IPS-20b (cell line): ENCODE measurements at regions not wholly inside any gene's neighbourhood (a gene's known extent, or its start where the extent isn't known, plus 50 kb on each side); places are given as distances from the start of the nearest gene placed in this dataset.

Experiments
- H3K27ac ChIP-seq: one replicate; pipeline ENCODE4 v1.5.1; 2013; ENCODE audit warnings: low read length
- H3K27me3 ChIP-seq: 2 replicates; pipeline ENCODE4 v1.6.1; 2013; ENCODE audit warnings: mild to moderate bottlenecking, low read length, inconsistent platforms; ENCODE audit not compliant: insufficient read depth
- H3K36me3 ChIP-seq: 2 replicates; pipeline ENCODE4 v1.6.1; 2013; ENCODE audit warnings: low read depth, mild to moderate bottlenecking, inconsistent platforms, low read length, moderate library complexity; ENCODE audit not compliant: insufficient read depth
- H3K4me1 ChIP-seq: 2 replicates; pipeline ENCODE4 v1.6.1; 2013; ENCODE audit warnings: mild to moderate bottlenecking, control low read depth, inconsistent platforms, low read length, moderate library complexity; ENCODE audit not compliant: insufficient read depth
- H3K4me3 ChIP-seq: 2 replicates; pipeline ENCODE4 v1.5.1; 2013; ENCODE audit warnings: mild to moderate bottlenecking, low read length, inconsistent platforms
- H3K9ac ChIP-seq: 2 replicates; pipeline ENCODE4 v1.6.1; 2013; ENCODE audit warnings: low read depth, mild to moderate bottlenecking, inconsistent platforms, low read length, moderate library complexity
- H3K9me3 ChIP-seq: 2 replicates; pipeline ENCODE4 v1.6.1; 2013; ENCODE audit warnings: mild to moderate bottlenecking, low read depth, low read length, inconsistent platforms; ENCODE audit not compliant: insufficient read depth

DNA sequence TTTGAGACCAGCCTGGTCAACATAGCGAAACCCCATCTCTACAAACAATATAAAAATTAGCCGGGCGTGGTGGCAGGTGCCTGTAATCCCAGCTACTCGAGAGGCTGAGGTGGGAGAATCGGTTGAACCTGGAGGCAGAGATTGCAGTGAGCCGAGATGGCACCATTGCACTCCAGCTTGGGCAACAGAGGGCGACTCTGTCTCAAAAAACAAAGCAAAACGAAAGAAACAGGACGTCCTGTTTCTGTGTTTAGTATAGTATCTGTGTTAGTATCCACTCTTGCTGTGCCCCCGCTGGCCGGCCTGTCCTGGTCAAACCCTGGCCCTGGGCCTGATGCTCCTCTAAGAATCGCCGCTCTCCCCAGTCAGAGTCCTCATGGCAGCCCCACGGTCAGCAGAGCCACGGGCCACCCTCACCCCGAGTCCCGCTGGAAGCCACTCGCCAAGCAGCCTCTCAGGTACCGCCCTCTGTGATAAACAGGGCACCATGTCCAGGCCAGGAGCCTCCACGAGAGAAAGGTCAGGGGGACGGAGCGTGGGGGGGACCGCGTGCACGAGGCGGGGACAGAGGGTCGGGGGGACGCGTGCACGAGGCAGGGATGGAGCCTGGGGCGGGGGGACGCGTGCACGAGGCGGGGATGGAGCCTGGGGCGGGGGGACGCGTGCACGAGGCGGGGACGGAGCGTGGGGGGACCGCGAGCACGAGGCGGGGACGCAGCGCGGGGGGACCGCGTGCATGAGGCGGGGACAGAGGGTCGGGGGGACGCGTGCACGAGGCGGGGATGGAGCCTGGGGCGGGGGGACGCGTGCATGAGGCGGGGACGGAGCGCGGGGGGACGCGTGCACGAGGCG is 384.5 kb downstream of the SMOC2 start:
- H3K27ac ChIP-seq = no peak overlapping the region
- no peaks in the 10 kb centered on the region for H3K9me3 ChIP-seq
- H3K9ac ChIP-seq = no peak overlapping the region
- no peak overlapping the region for H3K4me3 ChIP-seq
- no peaks in the 10 kb centered on the region for H3K27me3 ChIP-seq
- peaks cover 1% of the 10 kb centered on the region; the same call in 1 of the 2 replicates for H3K4me1 ChIP-seq
- H3K36me3 ChIP-seq = no peaks in the 10 kb centered on the region

DNA sequence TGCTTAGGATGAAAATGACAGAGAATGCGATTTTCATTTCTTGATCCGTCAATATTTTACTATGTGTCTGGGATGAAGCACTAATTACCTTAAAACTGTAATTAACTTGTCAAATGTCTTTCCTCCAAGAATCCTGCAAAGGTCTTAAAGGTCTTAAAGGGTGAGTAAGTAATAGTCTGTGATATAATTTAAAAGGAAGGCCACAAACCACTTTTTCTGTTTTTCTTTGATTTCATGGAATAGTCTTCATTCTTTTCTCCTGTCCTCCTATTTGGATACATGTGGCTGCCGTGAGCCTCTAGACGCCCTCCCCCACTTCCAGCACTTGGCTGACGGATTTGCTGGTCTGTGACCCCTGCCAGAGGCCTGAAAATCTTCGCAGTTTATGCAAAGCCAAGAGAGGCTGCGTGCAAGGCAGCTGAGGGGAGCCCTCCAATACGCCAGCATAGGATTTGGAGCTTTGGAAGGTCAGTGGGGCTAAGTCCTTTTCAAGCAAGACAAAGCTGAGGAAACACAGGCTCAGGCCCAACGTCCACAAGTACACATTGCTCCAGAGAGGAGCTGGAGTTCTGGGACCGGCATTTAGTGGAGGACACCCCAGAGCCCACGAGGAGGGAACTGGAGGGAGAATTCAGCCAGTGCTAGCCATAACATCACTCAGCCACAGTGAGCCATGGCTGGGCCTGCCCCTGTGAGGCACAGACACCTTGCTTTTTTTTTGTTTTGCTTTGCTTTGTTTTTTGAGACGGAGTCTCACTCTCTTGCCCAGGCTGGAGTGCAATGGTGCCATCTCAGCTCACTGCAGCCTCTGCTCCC is 382.6 kb downstream of the SMOC2 start:
- Histone ChIP-seq H3K9ac (no peak overlapping the region), H3K36me3 (no peaks in the 10 kb centered on the region), H3K9me3 (no peaks in the 10 kb centered on the region), H3K4me1 (no peaks in the 10 kb centered on the region), H3K4me3 (no peak overlapping the region), H3K27me3 (no peaks in the 10 kb centered on the region), H3K27ac (no peak overlapping the region)

DNA sequence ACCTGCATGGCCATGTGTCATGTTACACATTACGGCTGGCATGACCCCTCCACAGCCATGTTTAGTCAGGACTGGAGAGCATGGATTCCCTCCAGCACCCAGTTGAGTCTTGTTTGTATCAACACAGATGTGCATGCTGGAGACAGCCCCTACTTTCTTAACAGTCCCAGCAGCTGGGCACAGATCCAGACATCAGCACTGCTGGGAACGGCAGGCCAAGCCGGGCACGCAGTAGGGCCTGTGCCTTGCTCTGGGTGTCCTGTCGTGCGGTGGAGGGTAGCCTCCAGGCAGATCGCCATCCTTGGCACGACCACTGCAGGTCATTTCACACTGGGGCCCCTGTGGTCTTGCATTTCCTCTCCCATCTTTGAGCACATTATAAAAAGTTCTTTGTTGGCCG is 381.4 kb downstream of the SMOC2 start:
- Histone ChIP-seq H3K36me3 (no peaks in the 10 kb centered on the region), H3K9ac (no peak overlapping the region), H3K27me3 (no peaks in the 10 kb centered on the region), H3K4me1 (no peaks in the 10 kb centered on the region), H3K27ac (no peak overlapping the region), H3K9me3 (no peaks in the 10 kb centered on the region; the same call in 1 of the 2 replicates), H3K4me3 (no peak overlapping the region)

DNA sequence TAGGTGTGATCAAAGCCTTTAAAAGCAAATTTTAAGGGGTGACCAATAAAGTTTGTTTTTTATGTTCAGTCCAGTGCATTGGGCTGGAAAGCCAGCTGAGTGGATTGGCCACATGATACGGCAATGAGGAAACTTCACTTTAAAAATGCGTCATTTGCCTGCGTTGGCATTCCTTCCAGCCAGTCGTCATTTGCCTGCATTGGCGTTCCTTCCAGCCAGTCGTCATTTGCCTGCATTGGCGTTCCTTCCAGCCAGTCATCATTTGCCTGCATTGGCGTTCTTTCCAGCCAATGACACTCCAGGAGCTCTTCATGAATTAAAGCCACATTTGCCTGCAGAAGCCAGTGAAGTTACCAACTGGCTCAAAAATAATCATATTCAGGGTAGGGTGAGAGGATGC is 378.6 kb downstream of the SMOC2 start:
- no peaks in the 10 kb centered on the region; the same call in 1 of the 2 replicates for H3K9me3 ChIP-seq
- no peak overlapping the region for H3K27ac ChIP-seq
- H3K4me1 ChIP-seq = no peaks in the 10 kb centered on the region
- H3K9ac ChIP-seq = no peak overlapping the region
- no peaks in the 10 kb centered on the region for H3K36me3 ChIP-seq
- no peaks in the 10 kb centered on the region for H3K27me3 ChIP-seq
- H3K4me3 ChIP-seq = no peak overlapping the region

DNA sequence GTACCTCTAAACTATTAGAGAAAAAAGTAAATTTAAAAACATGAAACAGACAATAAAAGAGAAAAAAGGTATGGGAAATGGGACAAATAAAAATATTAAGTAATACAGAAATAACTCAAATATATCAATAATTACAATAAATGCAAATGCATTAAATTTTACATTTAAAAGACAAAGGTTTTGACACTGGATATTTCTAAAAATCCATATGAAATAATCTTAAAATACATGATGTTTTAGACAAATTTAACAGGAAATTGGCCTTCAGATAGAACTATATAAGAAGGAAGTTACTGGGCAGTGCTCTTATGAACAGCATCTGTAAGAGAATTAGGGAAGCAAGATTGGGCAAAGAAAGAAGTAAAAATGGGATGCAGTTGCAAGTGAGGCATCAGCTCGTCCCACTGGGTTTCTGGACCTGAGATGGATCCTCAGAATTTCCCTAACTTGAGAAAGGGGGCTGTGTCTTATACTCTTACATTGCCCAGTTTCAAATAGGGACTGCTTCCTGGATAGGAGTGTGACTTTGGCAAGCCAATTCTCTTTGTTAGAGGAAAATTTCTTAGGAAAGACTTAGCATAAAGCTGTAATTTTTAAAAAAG is 376.7 kb downstream of the SMOC2 start:
- Histone ChIP-seq H3K9me3 (no peaks in the 10 kb centered on the region; the same call in 1 of the 2 replicates), H3K4me3 (no peak overlapping the region), H3K9ac (no peak overlapping the region), H3K27me3 (no peaks in the 10 kb centered on the region), H3K4me1 (no peaks in the 10 kb centered on the region), H3K27ac (no peak overlapping the region), H3K36me3 (no peaks in the 10 kb centered on the region)

DNA sequence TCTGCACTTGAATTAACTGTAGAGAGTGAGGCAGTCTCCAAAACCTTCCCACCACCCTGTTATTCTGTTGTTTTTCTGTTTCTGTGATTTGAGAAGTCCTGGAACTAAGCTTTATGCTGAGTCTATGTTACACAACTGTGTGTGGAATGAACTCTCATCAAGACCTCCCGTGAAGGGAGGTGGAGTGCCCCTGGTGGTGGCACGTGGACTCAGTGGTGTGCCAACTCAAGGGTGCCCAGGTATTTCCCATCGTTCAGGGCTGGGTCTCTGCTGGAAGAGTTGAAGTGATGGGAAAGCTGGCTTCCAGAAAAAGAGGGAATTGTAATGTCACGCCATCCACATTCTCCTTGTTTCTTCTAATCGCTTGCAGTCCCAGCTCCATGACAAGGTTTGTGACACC is 374.2 kb downstream of the SMOC2 start:
- Histone ChIP-seq H3K9me3 (no peaks in the 10 kb centered on the region; the same call in 1 of the 2 replicates), H3K4me1 (no peaks in the 10 kb centered on the region), H3K9ac (no peak overlapping the region), H3K36me3 (no peaks in the 10 kb centered on the region), H3K27ac (no peak overlapping the region), H3K4me3 (no peak overlapping the region), H3K27me3 (no peaks in the 10 kb centered on the region)

DNA sequence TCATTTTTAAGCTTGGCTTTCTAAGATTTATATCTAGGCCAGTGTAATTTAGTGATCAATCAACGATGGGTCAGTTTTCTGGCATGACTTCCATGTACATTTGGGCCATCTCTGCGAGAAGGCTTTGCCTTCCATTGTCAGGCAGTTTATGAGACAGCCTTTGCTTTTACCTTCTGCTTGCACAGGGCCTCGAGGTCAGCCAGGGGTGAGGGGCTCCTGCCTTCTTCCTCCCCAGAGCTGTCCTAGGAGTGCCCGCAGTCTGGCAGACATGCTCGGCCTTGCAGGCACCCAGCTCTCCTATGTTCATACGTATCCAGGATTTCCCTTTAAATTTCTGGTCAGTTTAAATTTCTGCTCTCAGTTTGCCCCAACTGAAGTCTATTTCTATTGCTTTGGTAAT is 367.2 kb downstream of the SMOC2 start:
- Histone ChIP-seq H3K4me3 (no peak overlapping the region), H3K9ac (no peak overlapping the region), H3K4me1 (no peaks in the 10 kb centered on the region), H3K27me3 (no peaks in the 10 kb centered on the region), H3K9me3 (no peaks in the 10 kb centered on the region), H3K36me3 (no peaks in the 10 kb centered on the region), H3K27ac (no peak overlapping the region)

DNA sequence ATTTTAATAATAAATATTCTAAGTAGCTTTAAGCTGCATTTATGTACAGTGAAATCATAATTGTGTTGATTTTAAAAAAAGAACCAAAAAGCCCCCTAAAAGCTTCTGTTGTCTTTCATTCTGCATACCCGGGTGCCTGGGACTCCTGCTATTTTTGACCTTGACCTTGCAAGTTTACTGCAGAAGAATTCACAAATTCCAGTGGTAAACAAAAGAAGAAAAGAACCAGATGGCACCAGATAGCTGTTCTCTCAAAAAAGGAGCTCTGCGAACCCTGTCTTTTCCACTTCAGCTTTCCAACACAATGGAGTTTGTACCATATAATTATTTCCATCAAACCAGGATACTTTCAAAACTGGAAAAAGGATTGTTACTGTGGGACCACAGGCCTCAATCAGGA is 363.3 kb downstream of the SMOC2 start:
- H3K9me3 ChIP-seq = no peaks in the 10 kb centered on the region
- no peak overlapping the region for H3K4me3 ChIP-seq
- no peaks in the 10 kb centered on the region for H3K4me1 ChIP-seq
- no peak overlapping the region for H3K27ac ChIP-seq
- no peak overlapping the region for H3K9ac ChIP-seq
- no peaks in the 10 kb centered on the region for H3K36me3 ChIP-seq
- H3K27me3 ChIP-seq = no peaks in the 10 kb centered on the region

DNA sequence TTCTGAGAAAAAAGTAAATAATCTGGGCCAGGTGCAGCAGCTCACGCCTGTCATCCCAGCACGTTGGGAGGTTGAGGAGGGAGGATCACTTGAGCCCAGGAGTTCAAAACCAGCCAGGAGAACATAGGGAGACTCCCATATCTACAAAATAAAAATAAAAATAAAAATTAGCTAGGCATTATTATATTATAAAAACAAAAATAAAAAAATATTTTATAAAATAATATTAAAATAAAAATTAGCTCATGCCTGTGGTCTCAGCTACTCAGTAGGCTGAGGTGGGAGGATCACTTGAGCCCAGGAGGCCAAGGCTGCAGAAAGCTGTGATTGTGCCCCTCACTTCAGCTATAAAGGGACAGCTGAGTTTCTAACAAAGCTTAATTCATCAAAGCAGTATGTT is 362.9 kb downstream of the SMOC2 start:
- Histone ChIP-seq H3K4me3 (no peak overlapping the region), H3K27ac (no peak overlapping the region), H3K9ac (no peak overlapping the region), H3K36me3 (no peaks in the 10 kb centered on the region), H3K4me1 (no peaks in the 10 kb centered on the region), H3K9me3 (no peaks in the 10 kb centered on the region), H3K27me3 (no peaks in the 10 kb centered on the region)

DNA sequence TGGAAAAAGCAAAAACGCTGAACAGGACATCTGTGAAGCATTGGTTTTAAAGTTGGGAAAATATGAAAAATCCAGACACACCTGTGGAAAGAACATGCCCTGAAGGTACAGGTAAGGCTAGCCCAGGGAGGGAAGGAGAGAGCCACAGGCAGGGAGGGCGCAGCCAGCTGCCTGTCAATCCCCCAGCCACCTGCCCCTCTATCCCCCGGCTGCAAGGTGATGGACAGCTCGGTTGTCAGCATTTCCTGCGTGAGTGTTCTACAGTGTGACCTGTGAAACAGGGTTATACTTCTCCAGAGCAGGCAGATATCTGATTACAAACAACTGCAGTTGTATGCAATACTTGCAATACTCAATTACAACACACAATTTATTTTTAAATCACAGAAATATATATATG is 358.1 kb downstream of the SMOC2 start:
- H3K36me3 ChIP-seq = no peaks in the 10 kb centered on the region
- H3K9ac ChIP-seq = no peak overlapping the region
- no peak overlapping the region for H3K27ac ChIP-seq
- H3K27me3 ChIP-seq = no peaks in the 10 kb centered on the region
- no peaks in the 10 kb centered on the region for H3K9me3 ChIP-seq
- H3K4me1 ChIP-seq = no peaks in the 10 kb centered on the region
- no peak overlapping the region for H3K4me3 ChIP-seq

DNA sequence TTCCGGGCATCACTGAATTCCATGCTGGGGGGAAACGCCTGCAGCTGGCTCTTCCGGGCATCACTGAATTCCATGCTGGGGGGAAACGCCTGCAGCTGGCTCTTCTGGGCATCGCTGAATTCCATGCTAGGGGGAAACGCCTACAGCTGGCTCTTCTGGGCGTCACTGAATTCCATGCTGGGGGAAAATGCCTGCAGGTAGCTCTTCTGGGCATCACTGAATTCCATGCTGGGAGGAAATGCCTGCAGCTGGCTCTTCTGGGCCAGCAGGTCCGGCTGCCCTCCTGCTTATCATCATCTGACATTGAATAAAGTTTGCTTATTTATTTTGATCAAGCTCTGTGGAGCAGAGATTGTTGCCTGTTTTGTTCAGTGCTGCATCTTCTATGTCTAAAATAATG is 355.1 kb downstream of the SMOC2 start:
- Histone ChIP-seq H3K9me3 (no peaks in the 10 kb centered on the region), H3K4me3 (no peak overlapping the region), H3K27ac (no peak overlapping the region), H3K27me3 (no peaks in the 10 kb centered on the region), H3K36me3 (no peaks in the 10 kb centered on the region), H3K9ac (no peak overlapping the region), H3K4me1 (no peaks in the 10 kb centered on the region)
